Right cardiac atrium (tissue), 5 donors: ENCODE measurements at regions not wholly inside any gene's neighbourhood (a gene's known extent, or its start where the extent isn't known, plus 50 kb on each side); places are given as distances from the start of the nearest gene placed in this dataset.

Source experiments
- ATAC-seq, 2 donors: fragments of 200-7000 bp; cut with Tn5 transposase; one replicate each; pipeline versions ENCODE4 v1.8.0 to v1.9.1; 2020; ENCODE audit warnings: moderate library complexity in 2 of 2, mild to moderate bottlenecking in 1 of 2
- DNase-seq, 3 donors: peaks; one replicate each; pipeline ENCODE4 v3.0.0-alpha.2; 2020
- H3K27ac ChIP-seq: one replicate; pipeline ENCODE4 v1.5.1; 2013; ENCODE audit warnings: mild to moderate bottlenecking, low read length, control low read depth, moderate library complexity
- H3K27me3 ChIP-seq: one replicate; pipeline ENCODE4 v1.6.1; 2013; ENCODE audit not compliant: control insufficient read depth, insufficient read depth
- H3K4me1 ChIP-seq: one replicate; pipeline ENCODE4 v1.6.1; 2013; ENCODE audit warnings: low read length; ENCODE audit not compliant: control insufficient read depth, insufficient read depth
- H3K4me3 ChIP-seq: one replicate; pipeline ENCODE4 v1.5.1; 2013; ENCODE audit warnings: low read length, control low read depth
- H3K9me3 ChIP-seq: one replicate; pipeline ENCODE4 v1.6.1; 2013; ENCODE audit warnings: low read length; ENCODE audit not compliant: control insufficient read depth
- WGBS: extraction: QIAGEN DNeasy Blood & Tissue Kit; methylation state at CpG from one replicate; pipeline ENCODE4 v1.1.7; 2013; 5-methylcytosine and 5-hydroxymethylcytosine counted together
- intact Hi-C, 4 donors: fragments of 100-400 bp; cut with DNase I; formaldehyde crosslinking; loops; one replicate each; pipeline versions ENCODE4 v1.11.0 to v1.14.0; 2022 to 2023
- donor health status: healthy with polysubstance abuse.
- donor health status: DM: no; HTN: yes; CAD: no.
- donor health status: DM: no; HTN: no; CAD: no.
- donor health status: DM: no; HTN: yes; CAD: no; lungs with severe emphysema.
- donor health status: DM: yes; HTN: yes; CAD: no.

DNA sequence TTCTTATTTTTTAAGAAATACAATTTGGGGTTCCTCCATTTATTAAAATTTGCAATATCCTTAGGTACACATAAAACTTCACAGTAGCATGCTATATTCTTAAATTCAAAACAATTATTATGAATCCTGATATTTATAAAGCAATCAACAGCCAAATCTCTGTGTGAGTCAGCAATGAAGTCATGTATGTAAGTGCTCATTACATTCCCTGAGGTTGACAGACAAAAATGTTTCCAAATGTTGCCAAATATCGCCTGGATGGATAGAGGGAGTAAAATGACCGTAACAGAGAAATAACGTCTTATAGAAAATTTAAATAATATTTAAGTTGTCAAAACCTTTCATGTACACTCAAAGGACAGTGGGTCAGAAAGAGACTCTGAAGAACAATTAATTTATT, 220.0 kb downstream of the PCDH18 start:
- no peak overlapping the region for H3K27ac ChIP-seq
- H3K4me1 ChIP-seq = no peaks in the 10 kb centered on the region
- ATAC-seq (no peak), DNase-seq (no peak)
- H3K27me3 ChIP-seq = no peaks in the 10 kb centered on the region
- intact Hi-C loops = no loop called here
- no peaks in the 10 kb centered on the region for H3K9me3 ChIP-seq
- WGBS = 85% methylated on average over 3 of the region's 3 CpGs
- H3K4me3 ChIP-seq = no peak overlapping the region

DNA sequence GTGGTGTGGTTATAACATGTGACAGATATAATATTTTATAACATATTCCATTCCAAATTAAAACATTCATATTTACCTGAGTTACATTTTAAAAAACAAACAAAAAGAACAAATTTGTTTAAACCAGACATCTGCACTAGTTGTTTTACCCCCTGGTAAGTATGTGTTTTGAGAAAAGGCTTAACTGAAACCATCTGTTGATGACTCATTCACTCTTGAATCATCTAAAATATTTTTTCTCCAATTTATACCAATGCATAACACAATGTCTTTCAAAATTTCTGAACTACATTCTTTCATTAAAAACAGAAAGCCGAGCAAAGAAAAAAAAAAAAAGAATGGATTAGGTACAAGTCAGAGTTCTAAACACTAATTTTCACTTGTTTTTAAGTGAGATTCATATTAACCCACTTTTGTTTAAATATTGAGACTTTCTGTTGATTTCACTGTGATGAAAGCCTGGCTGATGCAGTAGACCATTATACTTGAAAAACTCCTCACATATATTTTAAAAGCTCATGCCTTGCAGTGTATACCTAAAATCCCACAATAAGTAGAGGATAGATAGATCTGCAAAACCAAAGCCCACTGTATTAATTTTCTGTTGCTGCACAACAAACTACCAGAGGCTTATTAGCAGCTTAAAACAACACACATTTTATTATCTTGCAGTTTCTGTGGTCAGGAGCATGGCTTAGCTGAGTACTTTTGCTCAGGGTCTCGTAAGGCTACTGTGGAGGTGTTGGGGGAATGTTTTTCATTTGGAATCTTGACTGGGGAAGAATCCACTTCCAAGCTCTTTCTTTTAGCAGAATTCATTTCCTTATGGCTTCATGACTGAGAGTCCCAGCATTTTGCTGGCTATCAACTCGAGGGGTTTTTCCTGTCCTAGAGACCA, 221.5 kb downstream of the PCDH18 start:
- Histone ChIP-seq H3K27ac (no peak overlapping the region), H3K4me1 (no peaks in the 10 kb centered on the region), H3K9me3 (no peaks in the 10 kb centered on the region), H3K27me3 (no peaks in the 10 kb centered on the region), H3K4me3 (no peak overlapping the region)
- ATAC-seq = no peak
- no peak for DNase-seq
- intact Hi-C loops = no loop called here
- WGBS = 56% methylated on average over 3 of the region's 3 CpGs

DNA sequence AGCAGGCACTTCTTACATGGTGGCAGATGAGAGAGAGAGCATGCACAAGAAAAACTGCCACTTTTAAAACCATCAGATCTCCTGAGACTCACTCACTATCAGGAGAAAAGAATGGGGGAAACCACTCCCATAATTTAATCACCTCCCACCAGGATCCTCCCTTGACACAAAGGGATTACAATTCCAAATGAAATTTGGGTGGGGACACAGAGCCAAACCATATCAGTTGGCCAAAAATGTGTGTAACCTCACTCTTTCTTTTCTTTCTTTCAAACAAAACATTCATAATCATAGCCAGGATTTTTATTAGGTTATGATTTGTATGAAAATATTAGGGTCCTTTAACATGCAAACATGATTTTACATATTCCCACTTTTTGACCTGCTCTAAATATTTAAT, 222.1 kb downstream of the PCDH18 start:
- H3K4me1 ChIP-seq = no peaks in the 10 kb centered on the region
- intact Hi-C loops = no loop called here
- H3K9me3 ChIP-seq = no peaks in the 10 kb centered on the region
- ATAC-seq (no peak), DNase-seq (no peak)
- H3K4me3 ChIP-seq = no peak overlapping the region
- no peak overlapping the region for H3K27ac ChIP-seq
- H3K27me3 ChIP-seq = no peaks in the 10 kb centered on the region

DNA sequence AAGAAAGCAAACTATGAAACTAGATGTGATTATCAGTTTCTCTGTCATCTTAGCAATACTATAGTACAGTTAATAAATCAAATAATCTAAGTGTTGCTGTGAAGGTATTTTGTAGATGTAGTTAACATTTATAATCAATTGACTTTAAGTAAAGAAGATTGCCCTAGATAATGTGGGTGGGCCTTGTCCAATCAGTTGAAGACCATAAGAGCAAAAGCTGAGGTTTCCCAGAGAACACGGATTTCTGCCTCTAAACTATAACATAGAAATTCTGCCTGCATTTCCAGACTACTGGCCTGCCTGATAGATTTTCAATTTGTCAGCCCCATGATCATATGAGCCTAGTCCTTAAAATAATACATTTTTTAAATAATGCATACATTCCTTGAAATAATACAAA, 222.9 kb downstream of the PCDH18 start:
- ATAC-seq = no peak
- WGBS = 90% methylated on average over 1 of the region's 1 CpG
- intact Hi-C loops = no loop called here

DNA sequence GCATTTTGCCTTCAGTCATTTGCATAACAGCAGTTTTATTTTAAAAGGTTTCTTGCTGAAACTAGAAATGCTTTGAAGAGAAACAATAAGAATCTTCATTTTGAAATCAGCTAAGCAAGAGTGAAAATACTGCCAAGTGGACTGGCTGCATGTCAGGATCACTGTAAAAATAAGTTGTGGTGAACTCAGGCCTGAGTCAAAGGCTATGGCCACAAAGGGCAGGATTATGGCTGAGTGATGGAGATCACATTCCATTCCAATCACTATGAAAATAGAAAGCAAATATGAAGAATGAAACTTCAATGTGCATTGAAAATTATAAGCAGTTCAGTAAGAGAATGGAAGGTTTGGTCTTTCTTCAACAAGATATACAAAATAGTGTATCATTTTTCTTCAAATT, 224.5 kb downstream of the PCDH18 start:
- DNase-seq (peak in 1 of 3 donors; percentile 11), ATAC-seq (peak in 1 of 2 donors; percentile 73)
- Histone ChIP-seq H3K27me3 (no peaks in the 10 kb centered on the region), H3K4me3 (no peak overlapping the region), H3K27ac (no peak overlapping the region), H3K9me3 (no peaks in the 10 kb centered on the region), H3K4me1 (no peaks in the 10 kb centered on the region)
- intact Hi-C loops = no loop called here

More for the DNA sequence above, 222.9 kb downstream of the PCDH18 start:
- no peaks in the 10 kb centered on the region for H3K4me1 ChIP-seq
- no peak overlapping the region for H3K4me3 ChIP-seq
- H3K27me3 ChIP-seq = no peaks in the 10 kb centered on the region
- no peak overlapping the region for H3K27ac ChIP-seq
- DNase-seq = no peak
- H3K9me3 ChIP-seq = no peaks in the 10 kb centered on the region

DNA sequence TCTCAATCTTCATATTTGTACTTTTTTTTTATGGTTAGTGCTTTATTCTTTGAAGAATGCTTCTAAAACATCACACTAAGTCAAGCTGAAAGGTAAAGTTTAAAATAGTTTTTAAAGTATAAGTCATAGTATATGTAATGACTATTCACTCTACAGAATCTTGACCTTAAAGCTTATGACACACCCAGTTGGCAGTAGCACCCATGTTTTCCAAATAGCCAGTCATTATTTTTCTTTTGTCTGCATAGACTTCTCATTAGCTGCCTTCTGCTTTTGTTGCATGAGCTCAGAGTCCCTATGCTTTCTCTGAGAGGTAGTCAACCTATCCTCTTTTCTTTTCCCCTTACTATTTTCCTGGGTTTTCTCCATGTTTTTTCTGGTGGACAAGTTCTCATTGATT, 231.5 kb downstream of the PCDH18 start:
- no peaks in the 10 kb centered on the region for H3K4me1 ChIP-seq
- no peak overlapping the region for H3K4me3 ChIP-seq
- intact Hi-C loops = no loop called here
- no peaks in the 10 kb centered on the region for H3K27me3 ChIP-seq
- DNase-seq = no peak
- ATAC-seq = no peak
- H3K9me3 ChIP-seq = no peaks in the 10 kb centered on the region
- H3K27ac ChIP-seq = no peak overlapping the region

DNA sequence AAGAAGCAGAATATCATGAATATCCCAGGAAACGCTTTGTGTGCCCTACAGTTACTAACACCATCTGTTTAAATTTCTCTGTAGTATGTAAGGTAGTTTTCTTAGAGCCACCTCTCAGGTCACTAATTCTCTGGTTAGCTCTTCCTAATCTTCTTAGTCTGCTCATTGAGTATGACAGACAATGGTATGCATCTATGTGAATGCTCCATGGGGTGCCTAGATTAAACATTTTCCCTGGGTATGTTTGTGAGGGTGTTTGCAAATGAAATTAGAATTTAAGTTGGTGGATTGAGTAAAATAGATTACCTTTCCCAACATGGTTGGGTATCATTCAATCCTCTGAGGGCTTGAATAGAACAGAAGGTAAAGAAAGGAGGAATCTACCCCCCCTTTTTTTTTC, 233.0 kb downstream of the PCDH18 start:
- WGBS = 96% methylated on average over 1 of the region's 1 CpG
- intact Hi-C loops = no loop called here

DNA sequence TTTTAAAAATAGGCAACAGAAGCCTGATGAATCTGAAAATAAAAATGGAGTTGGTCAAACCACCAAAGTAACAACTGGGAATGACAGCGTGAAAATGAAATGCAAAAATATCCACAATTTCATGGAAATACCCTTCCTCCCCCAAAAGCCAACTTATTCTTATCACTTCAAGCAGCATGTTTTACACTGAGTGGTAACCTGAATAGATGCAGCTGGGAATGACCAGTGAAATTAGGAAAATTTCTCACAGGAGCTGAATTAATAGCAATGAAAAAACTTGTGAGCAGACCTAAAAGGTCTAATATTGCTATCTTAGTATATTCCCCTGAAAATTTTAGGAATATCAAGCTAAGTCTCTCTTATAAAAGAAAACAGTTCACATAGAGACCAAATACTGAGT, 239.0 kb downstream of the PCDH18 start:
- Histone ChIP-seq H3K27ac (no peak overlapping the region), H3K4me1 (no peaks in the 10 kb centered on the region), H3K4me3 (no peak overlapping the region), H3K9me3 (no peaks in the 10 kb centered on the region), H3K27me3 (no peaks in the 10 kb centered on the region)
- 68% methylated on average over 1 of the region's 1 CpG for WGBS
- intact Hi-C loops = no loop called here
- DNase-seq (no peak), ATAC-seq (no peak)

More for the DNA sequence above, 233.0 kb downstream of the PCDH18 start:
- ATAC-seq (no peak), DNase-seq (no peak)
- no peaks in the 10 kb centered on the region for H3K27me3 ChIP-seq
- no peak overlapping the region for H3K27ac ChIP-seq
- no peaks in the 10 kb centered on the region for H3K9me3 ChIP-seq
- H3K4me3 ChIP-seq = no peak overlapping the region
- H3K4me1 ChIP-seq = no peaks in the 10 kb centered on the region

DNA sequence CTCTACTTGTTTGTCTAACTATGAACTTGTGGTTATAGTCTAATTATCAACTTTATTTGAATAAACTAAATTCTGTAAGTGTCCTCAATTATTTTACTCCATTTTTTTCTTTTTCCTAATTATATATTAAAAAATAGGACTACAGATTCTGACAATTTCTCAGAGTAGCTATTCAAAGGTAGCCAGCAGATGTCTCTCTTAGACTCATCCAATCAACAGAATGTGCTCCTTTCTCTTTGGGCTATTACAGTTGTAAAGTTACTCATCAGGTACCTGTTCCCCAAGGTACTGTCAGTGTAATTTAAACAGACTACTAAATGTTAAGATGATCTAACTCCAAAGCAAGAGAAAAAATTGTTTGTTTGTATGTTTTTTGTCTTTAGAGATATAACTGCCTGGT, 248.6 kb downstream of the PCDH18 start:
- intact Hi-C loops = no loop called here
- ATAC-seq = no peak

DNA sequence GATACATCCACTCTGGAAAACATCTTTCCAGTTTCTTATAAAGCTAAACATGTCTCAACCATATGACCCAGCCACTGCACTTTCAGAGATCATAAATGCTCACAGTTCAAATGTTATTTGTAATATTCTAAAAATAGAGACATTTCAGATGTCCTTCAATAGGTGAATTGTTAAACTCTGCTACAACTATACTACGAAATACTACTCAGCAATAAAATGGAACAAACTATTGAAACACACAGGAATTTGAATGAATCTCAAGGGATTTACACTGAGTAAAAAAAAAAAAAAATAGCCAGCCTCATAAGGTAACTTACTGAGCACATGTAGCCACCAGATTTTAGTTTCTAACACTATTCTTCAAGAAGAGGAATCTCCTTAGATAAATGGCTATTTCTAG, 253.9 kb downstream of the PCDH18 start:
- Histone ChIP-seq H3K27ac (no peak overlapping the region), H3K27me3 (no peaks in the 10 kb centered on the region), H3K9me3 (no peaks in the 10 kb centered on the region), H3K4me3 (no peak overlapping the region), H3K4me1 (no peaks in the 10 kb centered on the region)
- intact Hi-C loops = no loop called here
- no peak for DNase-seq
- 78% methylated on average over 1 of the region's 1 CpG for WGBS
- no peak for ATAC-seq

More for the DNA sequence above, 248.6 kb downstream of the PCDH18 start:
- H3K4me1 ChIP-seq = no peaks in the 10 kb centered on the region
- no peak overlapping the region for H3K4me3 ChIP-seq
- no peak for DNase-seq
- no peaks in the 10 kb centered on the region for H3K9me3 ChIP-seq
- H3K27me3 ChIP-seq = no peaks in the 10 kb centered on the region
- no peak overlapping the region for H3K27ac ChIP-seq

DNA sequence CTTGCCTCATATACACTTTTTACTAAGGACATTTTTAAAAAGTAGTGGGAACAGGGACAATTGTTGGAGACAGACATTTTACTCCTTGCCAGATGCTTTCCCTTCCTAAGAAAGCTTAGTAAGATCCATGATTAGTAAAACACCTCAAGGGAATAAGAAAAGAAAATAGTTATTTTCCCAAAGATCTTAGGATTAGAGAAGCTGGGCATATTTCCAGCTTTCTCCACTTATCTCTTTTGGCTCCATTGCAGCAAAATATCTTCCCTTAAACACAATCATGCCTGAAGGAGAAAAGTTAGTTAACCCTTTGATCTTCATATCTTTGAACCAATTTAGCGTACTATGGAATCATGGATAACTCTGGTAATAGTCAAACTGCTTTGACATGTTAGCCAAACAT, 257.9 kb downstream of the PCDH18 start:
- Histone ChIP-seq H3K4me1 (no peaks in the 10 kb centered on the region), H3K9me3 (no peaks in the 10 kb centered on the region), H3K27me3 (no peaks in the 10 kb centered on the region), H3K4me3 (no peak overlapping the region), H3K27ac (no peak overlapping the region)
- intact Hi-C loops = no loop called here
- DNase-seq (no peak), ATAC-seq (no peak)
- 47% methylated on average over 1 of the region's 1 CpG for WGBS

DNA sequence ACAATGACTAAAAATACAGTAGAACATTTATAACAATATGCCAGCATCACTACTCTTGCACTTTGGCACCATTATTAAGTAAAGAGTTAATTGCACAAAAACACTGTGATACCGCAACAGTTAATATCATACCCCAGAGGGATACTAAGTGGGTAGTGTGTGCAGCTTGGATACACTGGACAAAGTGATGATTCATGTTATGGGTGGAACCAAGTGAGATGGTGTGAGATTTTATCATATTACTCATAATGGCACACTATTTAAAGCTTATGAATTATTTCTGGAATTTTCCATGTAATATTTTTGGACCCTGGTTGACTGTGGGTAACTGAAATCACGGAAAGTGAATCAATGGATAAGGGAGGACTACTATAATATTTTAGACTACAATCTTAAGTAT, 265.3 kb downstream of the PCDH18 start:
- DNase-seq (no peak), ATAC-seq (peak in 1 of 2 donors; percentile 46)
- peaks cover 3% of the 10 kb centered on the region for H3K4me1 ChIP-seq
- H3K9me3 ChIP-seq = no peaks in the 10 kb centered on the region
- no peak overlapping the region for H3K27ac ChIP-seq
- H3K27me3 ChIP-seq = no peaks in the 10 kb centered on the region
- H3K4me3 ChIP-seq = no peak overlapping the region
- intact Hi-C loops = no loop called here
- 49% methylated on average over 2 of the region's 2 CpGs for WGBS
